ENCODE measurements at regions not wholly inside any gene's neighbourhood (a gene's known extent, or its start where the extent isn't known, plus 50 kb on each side); places are given as distances from the start of the nearest gene placed in this dataset.

- DNase-seq (ENCODE audit: low read depth, low spot score) (no peak), ATAC-seq (no peak)
- Histone ChIP-seq H3K4me3 (ENCODE audit: low read depth in 2 of 2, low read length in 2 of 2) (no peak overlapping the region), H3K4me1 (ENCODE audit: control insufficient read depth, insufficient read depth, low read length) (no peaks in the 10 kb centered on the region), H3K27me3 (ENCODE audit: control insufficient read depth, insufficient read depth, low read length) (no peaks in the 10 kb centered on the region; the same call in 1 of the 2 replicates), H3K9me3 (ENCODE audit: control insufficient read depth, insufficient read depth, low read depth, low read length) (no peaks in the 10 kb centered on the region), H3K27ac (ENCODE audit: low read length) (no peak overlapping the region), H3K36me3 (ENCODE audit: control insufficient read depth, insufficient read depth, low read length) (no peaks in the 10 kb centered on the region)
- in situ Hi-C loops (cut with HindIII; ENCODE audit: low pct_unique_long_range_greater_than_20kb, low sequenced_read_pairs) (no loop called here), intact Hi-C loops (cut with micrococcal nuclease; ENCODE audit: unreplicated experiment) (no loop called here)
- TF ChIP-seq, protein P1, sequence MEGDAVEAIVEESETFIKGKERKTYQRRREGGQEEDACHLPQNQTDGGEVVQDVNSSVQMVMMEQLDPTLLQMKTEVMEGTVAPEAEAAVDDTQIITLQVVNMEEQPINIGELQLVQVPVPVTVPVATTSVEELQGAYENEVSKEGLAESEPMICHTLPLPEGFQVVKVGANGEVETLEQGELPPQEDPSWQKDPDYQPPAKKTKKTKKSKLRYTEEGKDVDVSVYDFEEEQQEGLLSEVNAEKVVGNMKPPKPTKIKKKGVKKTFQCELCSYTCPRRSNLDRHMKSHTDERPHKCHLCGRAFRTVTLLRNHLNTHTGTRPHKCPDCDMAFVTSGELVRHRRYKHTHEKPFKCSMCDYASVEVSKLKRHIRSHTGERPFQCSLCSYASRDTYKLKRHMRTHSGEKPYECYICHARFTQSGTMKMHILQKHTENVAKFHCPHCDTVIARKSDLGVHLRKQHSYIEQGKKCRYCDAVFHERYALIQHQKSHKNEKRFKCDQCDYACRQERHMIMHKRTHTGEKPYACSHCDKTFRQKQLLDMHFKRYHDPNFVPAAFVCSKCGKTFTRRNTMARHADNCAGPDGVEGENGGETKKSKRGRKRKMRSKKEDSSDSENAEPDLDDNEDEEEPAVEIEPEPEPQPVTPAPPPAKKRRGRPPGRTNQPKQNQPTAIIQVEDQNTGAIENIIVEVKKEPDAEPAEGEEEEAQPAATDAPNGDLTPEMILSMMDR (IDR thresholded peaks at IDR 0.05), result no peak
- TF ChIP-seq, protein P2, sequence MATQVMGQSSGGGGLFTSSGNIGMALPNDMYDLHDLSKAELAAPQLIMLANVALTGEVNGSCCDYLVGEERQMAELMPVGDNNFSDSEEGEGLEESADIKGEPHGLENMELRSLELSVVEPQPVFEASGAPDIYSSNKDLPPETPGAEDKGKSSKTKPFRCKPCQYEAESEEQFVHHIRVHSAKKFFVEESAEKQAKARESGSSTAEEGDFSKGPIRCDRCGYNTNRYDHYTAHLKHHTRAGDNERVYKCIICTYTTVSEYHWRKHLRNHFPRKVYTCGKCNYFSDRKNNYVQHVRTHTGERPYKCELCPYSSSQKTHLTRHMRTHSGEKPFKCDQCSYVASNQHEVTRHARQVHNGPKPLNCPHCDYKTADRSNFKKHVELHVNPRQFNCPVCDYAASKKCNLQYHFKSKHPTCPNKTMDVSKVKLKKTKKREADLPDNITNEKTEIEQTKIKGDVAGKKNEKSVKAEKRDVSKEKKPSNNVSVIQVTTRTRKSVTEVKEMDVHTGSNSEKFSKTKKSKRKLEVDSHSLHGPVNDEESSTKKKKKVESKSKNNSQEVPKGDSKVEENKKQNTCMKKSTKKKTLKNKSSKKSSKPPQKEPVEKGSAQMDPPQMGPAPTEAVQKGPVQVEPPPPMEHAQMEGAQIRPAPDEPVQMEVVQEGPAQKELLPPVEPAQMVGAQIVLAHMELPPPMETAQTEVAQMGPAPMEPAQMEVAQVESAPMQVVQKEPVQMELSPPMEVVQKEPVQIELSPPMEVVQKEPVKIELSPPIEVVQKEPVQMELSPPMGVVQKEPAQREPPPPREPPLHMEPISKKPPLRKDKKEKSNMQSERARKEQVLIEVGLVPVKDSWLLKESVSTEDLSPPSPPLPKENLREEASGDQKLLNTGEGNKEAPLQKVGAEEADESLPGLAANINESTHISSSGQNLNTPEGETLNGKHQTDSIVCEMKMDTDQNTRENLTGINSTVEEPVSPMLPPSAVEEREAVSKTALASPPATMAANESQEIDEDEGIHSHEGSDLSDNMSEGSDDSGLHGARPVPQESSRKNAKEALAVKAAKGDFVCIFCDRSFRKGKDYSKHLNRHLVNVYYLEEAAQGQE (IDR thresholded peaks at IDR 0.05; ENCODE audit: insufficient read depth in 1 of 2, low read depth in 2 of 2, low read length in 1 of 2), result no peak
- TF ChIP-seq POLR2AphosphoS5 (IDR thresholded peaks at IDR 0.05; ENCODE audit: low read depth, low read length) (no peak), TCF7L2 (IDR thresholded peaks at IDR 0.05; ENCODE audit: low read depth, low read length) (no peak), SIN3A (IDR thresholded peaks at IDR 0.05; ENCODE audit: borderline replicate concordance, insufficient read depth, low read depth, low read length) (no peak)
- ChIA-PET POLR2A (no interaction called here), CTCF (no interaction called here)
- no TSS peak for BruUV-seq (replicated peaks)
Observed at GRCh38 chr17:73826872-73827228, 182.6 kb upstream of the SDK2 start.

GRCh38 chr17:73827627-73828291, 183.5 kb upstream of the SDK2 start:
- ChIA-PET CTCF (no interaction called here), POLR2A (no interaction called here)
- H3K4me1 ChIP-seq (ENCODE audit: control insufficient read depth, insufficient read depth, low read length), result no peaks in the 10 kb centered on the region
- no peaks in the 10 kb centered on the region; the same call in 1 of the 2 replicates for H3K27me3 ChIP-seq (ENCODE audit: control insufficient read depth, insufficient read depth, low read length)
- no TSS peak for BruUV-seq (replicated peaks)
- DNase-seq (ENCODE audit: low read depth, low spot score), result no peak
- no peaks in the 10 kb centered on the region for H3K9me3 ChIP-seq (ENCODE audit: control insufficient read depth, insufficient read depth, low read depth, low read length)
- no peaks in the 10 kb centered on the region for H3K36me3 ChIP-seq (ENCODE audit: control insufficient read depth, insufficient read depth, low read length)
- ATAC-seq, result no peak
- TF ChIP-seq TCF7L2 (IDR thresholded peaks at IDR 0.05; ENCODE audit: low read depth, low read length) (no peak), SIN3A (IDR thresholded peaks at IDR 0.05; ENCODE audit: borderline replicate concordance, insufficient read depth, low read depth, low read length) (no peak), POLR2AphosphoS5 (IDR thresholded peaks at IDR 0.05; ENCODE audit: low read depth, low read length) (no peak)
- TF ChIP-seq, protein P1 (IDR thresholded peaks at IDR 0.05), result no peak
- TF ChIP-seq, protein P2 (IDR thresholded peaks at IDR 0.05; ENCODE audit: insufficient read depth in 1 of 2, low read depth in 2 of 2, low read length in 1 of 2), result no peak
- in situ Hi-C loops (cut with HindIII; ENCODE audit: low pct_unique_long_range_greater_than_20kb, low sequenced_read_pairs), result no loop called here
- no peak overlapping the region for H3K4me3 ChIP-seq (ENCODE audit: low read depth in 2 of 2, low read length in 2 of 2)
- intact Hi-C loops (cut with micrococcal nuclease; ENCODE audit: unreplicated experiment), result no loop called here
- no peak overlapping the region for H3K27ac ChIP-seq (ENCODE audit: low read length)

Measured in Panc1 (cell line).